Chondrocyte (in vitro differentiated cells): ENCODE measurements at regions not wholly inside any gene's neighbourhood (a gene's known extent, or its start where the extent isn't known, plus 50 kb on each side); places are given as distances from the start of the nearest gene placed in this dataset.
"Not testable (repeated sequence)": the region's sequence is repeated elsewhere in the genome, so short reads cannot be mapped to it uniquely, and the experiment has no call there.

Experiments used
- DNase-seq: peaks from one replicate; pipeline ENCODE4 v3.0.0; 2021; ENCODE audit warnings: mixed read lengths, low spot score
- H3K27ac Mint-ChIP-seq: one replicate; pipeline ENCODE4 v1.8.0; 2021; ENCODE audit warnings: mild to moderate bottlenecking, moderate library complexity, mixed read lengths; ENCODE audit not compliant: unreplicated experiment
- H3K27me3 Mint-ChIP-seq: 2 replicates; pipeline ENCODE4 v1.8.0; 2021; ENCODE audit warnings: low read depth, mixed read lengths
- H3K36me3 Mint-ChIP-seq: 2 replicates; pipeline ENCODE4 v1.8.0; 2021; ENCODE audit warnings: low read depth, mixed read lengths
- H3K4me1 Mint-ChIP-seq: 2 replicates; pipeline ENCODE4 v1.8.0; 2021; ENCODE audit warnings: low read depth, mild to moderate bottlenecking, mixed read lengths
- H3K4me3 Mint-ChIP-seq: one replicate; pipeline ENCODE4 v1.8.0; 2021; ENCODE audit warnings: mild to moderate bottlenecking, moderate library complexity, mixed read lengths; ENCODE audit not compliant: unreplicated experiment
- H3K9me3 Mint-ChIP-seq: 2 replicates; pipeline ENCODE4 v1.8.0; 2021; ENCODE audit warnings: low read depth, mixed read lengths
- TF ChIP-seq, protein P1 (sequence below): fragments of 200-600 bp; sonication (generic); IDR thresholded peaks from 2 replicates; pipeline ENCODE4 v1.5.0; 2021; ENCODE audit warnings: antibody characterized with exemption, mild to moderate bottlenecking, moderate library complexity

DNA sequence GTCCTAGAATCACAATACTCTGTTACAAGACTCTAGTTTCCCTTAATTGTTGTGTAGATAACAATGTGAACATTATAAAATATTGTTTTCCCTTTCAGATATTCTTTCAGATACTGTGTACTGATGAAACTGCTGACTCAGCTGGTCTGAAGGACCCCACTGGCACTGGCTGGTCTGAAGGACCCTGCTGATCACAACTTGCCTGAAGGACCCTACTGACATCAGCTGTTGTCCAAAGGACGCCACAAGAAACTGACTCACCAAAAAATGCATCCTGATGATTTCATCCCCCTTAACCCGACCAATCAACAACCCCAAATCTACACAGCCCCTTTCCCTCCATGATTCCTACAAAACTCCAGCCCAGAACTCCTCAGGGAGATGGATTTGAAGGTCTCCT lies 258.8 kb upstream of the GNPDA2 start:
- H3K4me3 Mint-ChIP-seq = no peak overlapping the region
- no peak overlapping the region for H3K27ac Mint-ChIP-seq
- no peak for DNase-seq
- H3K36me3 Mint-ChIP-seq = no peaks in the 10 kb centered on the region
- H3K9me3 Mint-ChIP-seq = peaks cover 5% of the 10 kb centered on the region
- no peaks in the 10 kb centered on the region for H3K4me1 Mint-ChIP-seq
- TF ChIP-seq, protein P1, sequence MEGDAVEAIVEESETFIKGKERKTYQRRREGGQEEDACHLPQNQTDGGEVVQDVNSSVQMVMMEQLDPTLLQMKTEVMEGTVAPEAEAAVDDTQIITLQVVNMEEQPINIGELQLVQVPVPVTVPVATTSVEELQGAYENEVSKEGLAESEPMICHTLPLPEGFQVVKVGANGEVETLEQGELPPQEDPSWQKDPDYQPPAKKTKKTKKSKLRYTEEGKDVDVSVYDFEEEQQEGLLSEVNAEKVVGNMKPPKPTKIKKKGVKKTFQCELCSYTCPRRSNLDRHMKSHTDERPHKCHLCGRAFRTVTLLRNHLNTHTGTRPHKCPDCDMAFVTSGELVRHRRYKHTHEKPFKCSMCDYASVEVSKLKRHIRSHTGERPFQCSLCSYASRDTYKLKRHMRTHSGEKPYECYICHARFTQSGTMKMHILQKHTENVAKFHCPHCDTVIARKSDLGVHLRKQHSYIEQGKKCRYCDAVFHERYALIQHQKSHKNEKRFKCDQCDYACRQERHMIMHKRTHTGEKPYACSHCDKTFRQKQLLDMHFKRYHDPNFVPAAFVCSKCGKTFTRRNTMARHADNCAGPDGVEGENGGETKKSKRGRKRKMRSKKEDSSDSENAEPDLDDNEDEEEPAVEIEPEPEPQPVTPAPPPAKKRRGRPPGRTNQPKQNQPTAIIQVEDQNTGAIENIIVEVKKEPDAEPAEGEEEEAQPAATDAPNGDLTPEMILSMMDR = no peak
- H3K27me3 Mint-ChIP-seq = peaks cover 5% of the 10 kb centered on the region

- Mint-ChIP-seq H3K4me3 (no peak overlapping the region), H3K9me3 (peaks cover 5% of the 10 kb centered on the region), H3K27ac (no peak overlapping the region), H3K36me3 (no peaks in the 10 kb centered on the region), H3K27me3 (peaks cover 5% of the 10 kb centered on the region), H3K4me1 (no peaks in the 10 kb centered on the region)
- no peak for DNase-seq
- TF ChIP-seq, protein P1 = no peak
Observed at GRCh38 chr4:44984083-44984482, 257.7 kb upstream of the GNPDA2 start.

DNA sequence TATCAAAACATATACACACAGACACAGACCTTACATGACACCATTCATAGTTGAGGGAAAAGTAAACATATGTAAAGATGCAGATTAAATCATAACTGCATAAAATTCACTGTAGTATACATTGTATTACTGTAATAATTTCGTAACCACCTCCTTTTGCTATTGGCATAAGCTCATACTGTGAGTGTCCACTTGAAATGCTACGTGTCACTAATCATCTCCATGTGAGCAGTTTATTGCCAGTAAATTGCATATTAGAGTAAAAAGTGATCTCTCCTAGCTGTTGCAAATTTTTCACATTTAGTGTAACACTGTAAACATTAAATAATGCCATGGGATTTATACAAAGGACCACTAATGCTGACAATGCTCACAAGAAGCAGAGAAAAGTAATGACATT lies 256.7 kb upstream of the GNPDA2 start:
- Mint-ChIP-seq H3K9me3 (no peaks in the 10 kb centered on the region), H3K4me1 (no peaks in the 10 kb centered on the region), H3K4me3 (no peak overlapping the region)

DNA sequence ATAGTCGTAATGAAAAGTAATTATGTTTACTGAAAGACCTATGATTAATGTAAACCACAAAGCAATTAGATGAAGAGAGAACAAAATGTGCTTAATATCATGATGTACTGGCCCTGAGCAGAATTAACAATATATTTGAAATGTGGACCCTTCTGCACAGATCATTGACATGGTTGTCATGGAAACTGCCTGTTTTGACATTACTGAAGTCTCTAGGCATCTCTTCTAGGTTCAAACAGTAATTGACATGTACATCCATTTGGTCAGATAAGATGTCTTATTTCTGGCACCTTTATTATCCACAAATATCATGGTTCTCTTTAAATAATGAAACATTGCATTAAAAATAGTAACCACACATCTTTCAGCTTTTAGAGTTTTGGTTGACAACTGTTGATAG lies 251.7 kb upstream of the GNPDA2 start:
- H3K27me3 Mint-ChIP-seq = peaks cover 5% of the 10 kb centered on the region
- H3K4me3 Mint-ChIP-seq = no peak overlapping the region
- TF ChIP-seq, protein P1 = no peak
- H3K4me1 Mint-ChIP-seq = no peaks in the 10 kb centered on the region
- H3K36me3 Mint-ChIP-seq = no peaks in the 10 kb centered on the region
- no peaks in the 10 kb centered on the region for H3K9me3 Mint-ChIP-seq
- H3K27ac Mint-ChIP-seq = no peak overlapping the region
- no peak for DNase-seq

More for the DNA sequence above, 256.7 kb upstream of the GNPDA2 start:
- TF ChIP-seq, protein P1 = no peak
- no peaks in the 10 kb centered on the region for H3K36me3 Mint-ChIP-seq
- DNase-seq = no peak
- peaks cover 5% of the 10 kb centered on the region for H3K27me3 Mint-ChIP-seq
- no peak overlapping the region for H3K27ac Mint-ChIP-seq

DNA sequence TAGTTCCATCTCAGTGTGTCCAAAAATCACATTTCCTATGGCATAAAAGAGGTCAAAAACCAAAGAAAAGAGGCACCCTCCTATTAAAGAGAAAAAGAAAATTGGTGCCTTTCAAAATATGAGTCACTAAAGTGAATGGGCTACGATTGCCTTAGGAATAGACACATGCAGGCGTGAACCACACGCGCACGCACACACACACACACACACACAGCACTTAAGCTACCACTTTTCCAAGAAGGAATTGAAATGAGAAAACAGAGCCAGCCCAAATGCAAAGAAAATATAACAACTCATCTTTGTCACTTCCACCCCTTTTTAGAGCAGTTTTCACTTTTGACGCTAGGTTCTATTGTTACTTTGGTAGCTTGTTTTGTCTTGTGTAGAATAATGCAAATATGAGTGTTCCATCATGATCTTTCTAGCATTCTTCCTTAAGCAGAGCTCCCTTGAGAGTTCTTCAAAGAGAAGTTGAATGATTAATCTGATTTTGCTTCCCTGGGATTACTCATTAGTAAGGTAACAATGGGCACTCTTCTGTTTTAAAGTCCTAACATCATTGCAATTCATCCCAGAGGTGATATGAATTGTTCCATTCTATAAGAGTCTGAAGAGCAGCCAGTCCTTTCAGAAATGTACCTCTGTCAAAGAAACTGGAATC lies 239.2 kb upstream of the GNPDA2 start:
- H3K4me3 Mint-ChIP-seq = no peak overlapping the region
- H3K27ac Mint-ChIP-seq = no peak overlapping the region
- no peaks in the 10 kb centered on the region for H3K4me1 Mint-ChIP-seq
- H3K27me3 Mint-ChIP-seq = peaks cover 1% of the 10 kb centered on the region
- DNase-seq = no peak
- H3K9me3 Mint-ChIP-seq = peaks cover 14% of the 10 kb centered on the region
- TF ChIP-seq, protein P1 = no peak
- no peaks in the 10 kb centered on the region for H3K36me3 Mint-ChIP-seq

GRCh38 chr4:44964086-44964485 lies 237.7 kb upstream of the GNPDA2 start:
- H3K4me3 Mint-ChIP-seq, H3K27ac Mint-ChIP-seq: not testable (repeated sequence)
- H3K9me3 Mint-ChIP-seq = peaks cover 24% of the 10 kb centered on the region

More at GRCh38 chr4:44964086-44964485, 237.7 kb upstream of the GNPDA2 start:
- not testable (repeated sequence) for H3K4me1 Mint-ChIP-seq, H3K36me3 Mint-ChIP-seq, DNase-seq, H3K27me3 Mint-ChIP-seq
